ENCODE measurements at regions not wholly inside any gene's neighbourhood (a gene's known extent, or its start where the extent isn't known, plus 50 kb on each side); places are given as distances from the start of the nearest gene placed in this dataset.
A peak's percentile ranks its signal among the peaks of the same experiment; 100 is the strongest.

GRCh38 chr9:29311221-29311620 is 1737.9 kb upstream of the C9orf72 start:
- H3K9me2 ChIP-seq (replicated peaks; ENCODE audit: insufficient read depth, low read length): no peaks in the 10 kb centered on the region
- TF ChIP-seq, protein P1, sequence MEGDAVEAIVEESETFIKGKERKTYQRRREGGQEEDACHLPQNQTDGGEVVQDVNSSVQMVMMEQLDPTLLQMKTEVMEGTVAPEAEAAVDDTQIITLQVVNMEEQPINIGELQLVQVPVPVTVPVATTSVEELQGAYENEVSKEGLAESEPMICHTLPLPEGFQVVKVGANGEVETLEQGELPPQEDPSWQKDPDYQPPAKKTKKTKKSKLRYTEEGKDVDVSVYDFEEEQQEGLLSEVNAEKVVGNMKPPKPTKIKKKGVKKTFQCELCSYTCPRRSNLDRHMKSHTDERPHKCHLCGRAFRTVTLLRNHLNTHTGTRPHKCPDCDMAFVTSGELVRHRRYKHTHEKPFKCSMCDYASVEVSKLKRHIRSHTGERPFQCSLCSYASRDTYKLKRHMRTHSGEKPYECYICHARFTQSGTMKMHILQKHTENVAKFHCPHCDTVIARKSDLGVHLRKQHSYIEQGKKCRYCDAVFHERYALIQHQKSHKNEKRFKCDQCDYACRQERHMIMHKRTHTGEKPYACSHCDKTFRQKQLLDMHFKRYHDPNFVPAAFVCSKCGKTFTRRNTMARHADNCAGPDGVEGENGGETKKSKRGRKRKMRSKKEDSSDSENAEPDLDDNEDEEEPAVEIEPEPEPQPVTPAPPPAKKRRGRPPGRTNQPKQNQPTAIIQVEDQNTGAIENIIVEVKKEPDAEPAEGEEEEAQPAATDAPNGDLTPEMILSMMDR (IDR thresholded peaks at IDR 0.05; ENCODE audit: low read length): no peak
- no peak for TF ChIP-seq EZH2 (optimal IDR thresholded peaks at IDR 0.05; ENCODE audit: low read depth, low read length)
- TF ChIP-seq EZH2phosphoT487 (IDR thresholded peaks at IDR 0.05; ENCODE audit: low read length): no peak
- DNase-seq: no peak
- no peak overlapping the region for H3K4me3 ChIP-seq (ENCODE audit: low read length)
- no peak overlapping the region for H2AFZ ChIP-seq (ENCODE audit: low read length)
- H3K4me1 ChIP-seq (ENCODE audit: low read length): no peaks in the 10 kb centered on the region
- no peak overlapping the region for H3K4me2 ChIP-seq (ENCODE audit: low read depth, low read length)
- no peak overlapping the region for H3K27ac ChIP-seq (ENCODE audit: low read length)
- H3K27me3 ChIP-seq (replicated peaks; ENCODE audit: insufficient read depth, low read length): no peaks in the 10 kb centered on the region
- H3K79me2 ChIP-seq (ENCODE audit: low read length): no peaks in the 10 kb centered on the region
- H3F3A ChIP-seq (ENCODE audit: insufficient read depth, low read length): no peaks in the 10 kb centered on the region
- H3K9me3 ChIP-seq (replicated peaks; ENCODE audit: insufficient read depth, low read length): no peaks in the 10 kb centered on the region
- no peaks in the 10 kb centered on the region for H3K36me3 ChIP-seq (replicated peaks; ENCODE audit: insufficient read depth, low read length)
- H4K20me1 ChIP-seq (ENCODE audit: insufficient read depth, low read length): no peaks in the 10 kb centered on the region
- H3K9ac ChIP-seq (ENCODE audit: low read length): no peak overlapping the region

DNA sequence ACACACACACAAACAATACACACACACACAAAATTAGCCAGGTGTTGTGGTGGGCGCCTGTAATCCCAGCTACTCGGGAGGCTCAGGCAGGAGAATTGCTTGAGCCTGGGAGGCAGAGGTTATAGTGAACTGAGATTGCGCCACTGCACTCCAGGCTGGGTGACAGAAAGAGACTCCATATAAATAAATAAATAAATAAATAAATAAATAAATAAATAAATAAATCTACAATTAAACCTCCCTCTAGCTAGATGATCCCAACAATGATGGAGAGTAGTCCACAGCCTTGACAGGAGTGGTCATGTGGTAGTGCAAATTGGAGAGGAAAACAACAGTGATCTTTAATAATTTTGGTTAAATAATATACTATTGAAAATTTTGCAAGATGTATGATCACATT is 1739.0 kb upstream of the C9orf72 start:
- H3K4me1 ChIP-seq (ENCODE audit: low read length): no peaks in the 10 kb centered on the region
- H3K4me3 ChIP-seq (ENCODE audit: low read length): no peak overlapping the region
- H2AFZ ChIP-seq (ENCODE audit: low read length): no peak overlapping the region
- DNase-seq: no peak
- H3F3A ChIP-seq (ENCODE audit: insufficient read depth, low read length): no peaks in the 10 kb centered on the region
- H3K9me2 ChIP-seq (replicated peaks; ENCODE audit: insufficient read depth, low read length): no peaks in the 10 kb centered on the region
- H3K27me3 ChIP-seq (replicated peaks; ENCODE audit: insufficient read depth, low read length): no peaks in the 10 kb centered on the region
- no peak overlapping the region for H3K27ac ChIP-seq (ENCODE audit: low read length)
- no peak overlapping the region for H3K9ac ChIP-seq (ENCODE audit: low read length)
- no peaks in the 10 kb centered on the region for H4K20me1 ChIP-seq (ENCODE audit: insufficient read depth, low read length)
- TF ChIP-seq, protein P1 (IDR thresholded peaks at IDR 0.05; ENCODE audit: low read length): no peak
- TF ChIP-seq EZH2 (optimal IDR thresholded peaks at IDR 0.05; ENCODE audit: low read depth, low read length) (no peak), EZH2phosphoT487 (IDR thresholded peaks at IDR 0.05; ENCODE audit: low read length) (no peak)
- no peaks in the 10 kb centered on the region for H3K36me3 ChIP-seq (replicated peaks; ENCODE audit: insufficient read depth, low read length)
- no peaks in the 10 kb centered on the region for H3K79me2 ChIP-seq (ENCODE audit: low read length)
- no peak overlapping the region for H3K4me2 ChIP-seq (ENCODE audit: low read depth, low read length)
- no peaks in the 10 kb centered on the region for H3K9me3 ChIP-seq (replicated peaks; ENCODE audit: insufficient read depth, low read length)

DNA sequence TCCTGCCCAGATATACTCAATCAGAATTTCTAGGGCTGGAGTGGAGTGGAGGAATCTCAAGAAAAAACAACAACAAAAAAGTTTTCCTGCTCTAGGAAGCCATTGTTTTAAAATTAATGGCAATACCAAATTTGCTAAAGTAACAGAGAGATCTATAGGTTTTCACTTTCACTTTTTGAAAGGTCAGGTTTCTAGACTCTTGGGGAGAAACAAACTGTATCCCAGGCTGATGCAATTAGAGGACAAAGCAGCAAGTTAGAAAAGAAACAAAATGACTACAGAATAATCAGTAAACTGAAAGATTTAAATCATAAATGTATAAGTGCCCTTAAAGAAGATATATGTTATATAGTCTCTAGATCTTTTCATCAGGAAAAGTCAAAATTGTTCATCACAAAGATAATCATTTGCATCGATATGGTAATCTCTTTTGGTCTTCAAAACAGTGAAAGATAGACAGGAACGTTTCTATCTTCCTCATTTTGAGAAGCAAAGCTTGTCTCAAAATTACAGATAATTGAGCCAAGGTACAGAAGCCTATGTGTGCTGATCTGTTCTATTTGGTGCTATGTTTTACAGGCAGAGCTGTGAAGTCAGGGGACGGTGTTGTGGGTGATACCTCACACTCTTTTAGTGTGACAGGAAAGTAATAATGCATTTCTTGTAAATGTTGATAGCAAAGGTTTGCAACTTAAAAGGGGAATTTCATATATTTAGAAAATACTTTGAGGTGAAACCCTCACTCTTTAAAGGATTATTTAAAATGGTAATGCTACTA is 1746.6 kb upstream of the C9orf72 start:
- TF ChIP-seq EZH2 (optimal IDR thresholded peaks at IDR 0.05; ENCODE audit: low read depth, low read length): no peak
- Histone ChIP-seq H3K9me3 (replicated peaks; ENCODE audit: insufficient read depth, low read length) (no peaks in the 10 kb centered on the region), H3K79me2 (ENCODE audit: low read length) (no peaks in the 10 kb centered on the region), H3K4me2 (ENCODE audit: low read depth, low read length) (0 out of 2 replicates have a peak overlapping the region, but pooled peaks have one; percentile 7), H2AFZ (ENCODE audit: low read length) (no peak overlapping the region), H3K9ac (ENCODE audit: low read length) (no peak overlapping the region), H3K4me3 (ENCODE audit: low read length) (no peak overlapping the region), H3K9me2 (replicated peaks; ENCODE audit: insufficient read depth, low read length) (no peaks in the 10 kb centered on the region), H4K20me1 (ENCODE audit: insufficient read depth, low read length) (no peaks in the 10 kb centered on the region), H3K27me3 (replicated peaks; ENCODE audit: insufficient read depth, low read length) (no peaks in the 10 kb centered on the region), H3F3A (ENCODE audit: insufficient read depth, low read length) (peaks cover 6% of the 10 kb centered on the region; the same call in 1 of the 2 replicates), H3K27ac (ENCODE audit: low read length) (no peak overlapping the region), H3K36me3 (replicated peaks; ENCODE audit: insufficient read depth, low read length) (no peaks in the 10 kb centered on the region), H3K4me1 (ENCODE audit: low read length) (peaks cover 15% of the 10 kb centered on the region)
- peak; percentile 31 for DNase-seq

GRCh38 chr9:29322240-29322639 is 1749.0 kb upstream of the C9orf72 start:
- no peak overlapping the region for H2AFZ ChIP-seq (ENCODE audit: low read length)

More at GRCh38 chr9:29322240-29322639, 1749.0 kb upstream of the C9orf72 start:
- TF ChIP-seq EZH2phosphoT487 (IDR thresholded peaks at IDR 0.05; ENCODE audit: low read length) (no peak), EZH2 (optimal IDR thresholded peaks at IDR 0.05; ENCODE audit: low read depth, low read length) (no peak)
- TF ChIP-seq, protein P1 (IDR thresholded peaks at IDR 0.05; ENCODE audit: low read length): no peak
- peaks cover 6% of the 10 kb centered on the region; the same call in 1 of the 2 replicates for H3F3A ChIP-seq (ENCODE audit: insufficient read depth, low read length)
- DNase-seq: peak; percentile 90
- peak overlapping the region; percentile 11 for H3K4me2 ChIP-seq (ENCODE audit: low read depth, low read length)
- no peaks in the 10 kb centered on the region for H4K20me1 ChIP-seq (ENCODE audit: insufficient read depth, low read length)
- H3K27me3 ChIP-seq (replicated peaks; ENCODE audit: insufficient read depth, low read length): no peaks in the 10 kb centered on the region
- no peaks in the 10 kb centered on the region for H3K36me3 ChIP-seq (replicated peaks; ENCODE audit: insufficient read depth, low read length)
- peak overlapping the region; percentile 46; the same call in 1 of the 2 replicates for H3K27ac ChIP-seq (ENCODE audit: low read length)
- no peak overlapping the region for H3K4me3 ChIP-seq (ENCODE audit: low read length)
- no peaks in the 10 kb centered on the region for H3K79me2 ChIP-seq (ENCODE audit: low read length)
- H3K9me3 ChIP-seq (replicated peaks; ENCODE audit: insufficient read depth, low read length): no peaks in the 10 kb centered on the region
- H3K9ac ChIP-seq (ENCODE audit: low read length): no peak overlapping the region
- H3K4me1 ChIP-seq (ENCODE audit: low read length): peaks cover 15% of the 10 kb centered on the region
- H3K9me2 ChIP-seq (replicated peaks; ENCODE audit: insufficient read depth, low read length): no peaks in the 10 kb centered on the region
